Adrenal gland (tissue), 5 donors: ENCODE measurements at regions not wholly inside any gene's neighbourhood (a gene's known extent, or its start where the extent isn't known, plus 50 kb on each side); places are given as distances from the start of the nearest gene placed in this dataset.

ENCODE experiments used
- POLR2A ChIP-seq, 2 donors: fragments of 450-650 bp; IDR thresholded peaks; one replicate each; pipeline ENCODE4 v1.6.1; 2017; ENCODE audit warnings: antibody characterized with exemption in 2 of 2, mild to moderate bottlenecking in 2 of 2, moderate library complexity in 1 of 2
- TF ChIP-seq, protein P1 (sequence below), 6 experiments: fragments of 450-650 bp in 4 of 6; fragments of 200-600 bp in 2 of 6; sonication (generic) in 1 of 6; IDR thresholded peaks; 1 replicate in 5 of 6; 2 replicates in 1 of 6; pipeline versions ENCODE4 v1.5.1 to v1.8.0; 2016 to 2021; ENCODE audit warnings: antibody characterized with exemption in 6 of 6, mild to moderate bottlenecking in 2 of 6, moderate library complexity in 1 of 6
- donor health status: DM: no; HTN: no; CAD: no.

DNA sequence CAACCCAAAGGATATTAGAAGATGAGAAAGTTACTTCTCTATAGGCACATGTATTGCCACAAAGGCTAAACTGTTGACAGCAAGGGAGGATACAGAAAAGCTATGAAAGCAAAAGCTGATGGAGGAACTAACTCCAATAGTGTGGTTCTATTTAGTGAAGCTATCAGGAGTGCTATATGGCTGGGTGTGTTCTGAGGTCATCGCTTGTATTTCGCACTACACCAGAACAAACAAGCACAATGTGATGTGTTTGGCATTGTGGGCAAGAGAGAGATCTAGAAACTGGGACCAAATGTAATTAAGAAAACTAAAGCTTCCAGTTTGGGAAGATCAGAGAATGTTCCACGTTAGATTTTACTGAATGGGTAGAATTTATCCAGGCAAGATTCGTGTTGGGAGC is 220.4 kb upstream of the UMPS start:
- TF ChIP-seq, protein P1, sequence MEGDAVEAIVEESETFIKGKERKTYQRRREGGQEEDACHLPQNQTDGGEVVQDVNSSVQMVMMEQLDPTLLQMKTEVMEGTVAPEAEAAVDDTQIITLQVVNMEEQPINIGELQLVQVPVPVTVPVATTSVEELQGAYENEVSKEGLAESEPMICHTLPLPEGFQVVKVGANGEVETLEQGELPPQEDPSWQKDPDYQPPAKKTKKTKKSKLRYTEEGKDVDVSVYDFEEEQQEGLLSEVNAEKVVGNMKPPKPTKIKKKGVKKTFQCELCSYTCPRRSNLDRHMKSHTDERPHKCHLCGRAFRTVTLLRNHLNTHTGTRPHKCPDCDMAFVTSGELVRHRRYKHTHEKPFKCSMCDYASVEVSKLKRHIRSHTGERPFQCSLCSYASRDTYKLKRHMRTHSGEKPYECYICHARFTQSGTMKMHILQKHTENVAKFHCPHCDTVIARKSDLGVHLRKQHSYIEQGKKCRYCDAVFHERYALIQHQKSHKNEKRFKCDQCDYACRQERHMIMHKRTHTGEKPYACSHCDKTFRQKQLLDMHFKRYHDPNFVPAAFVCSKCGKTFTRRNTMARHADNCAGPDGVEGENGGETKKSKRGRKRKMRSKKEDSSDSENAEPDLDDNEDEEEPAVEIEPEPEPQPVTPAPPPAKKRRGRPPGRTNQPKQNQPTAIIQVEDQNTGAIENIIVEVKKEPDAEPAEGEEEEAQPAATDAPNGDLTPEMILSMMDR (IDR thresholded peaks at IDR 0.05): no peak
- TF ChIP-seq POLR2A (IDR thresholded peaks at IDR 0.05): no peak
